ENCODE measurements at regions not wholly inside any gene's neighbourhood (a gene's known extent, or its start where the extent isn't known, plus 50 kb on each side); places are given as distances from the start of the nearest gene placed in this dataset.

- Histone ChIP-seq H3K9ac (ENCODE audit: control insufficient read depth, extremely low read depth, insufficient read depth, low read length) (no peak overlapping the region), H3K27me3 (ENCODE audit: control insufficient read depth, extremely low read depth, insufficient read depth, low read length) (peaks cover 28% of the 10 kb centered on the region), H3K4me3 (ENCODE audit: control insufficient read depth in 2 of 3, extremely low read depth in 1 of 3, insufficient read depth in 2 of 3, low read depth in 1 of 3, low read length in 3 of 3) (no peak overlapping the region), H3K9me1 (ENCODE audit: control insufficient read depth, extremely low read depth, insufficient read depth, low read length) (no peaks in the 10 kb centered on the region), H3K36me3 (ENCODE audit: control insufficient read depth in 2 of 2, extremely low read depth in 1 of 2, insufficient read depth in 2 of 2, low read length in 2 of 2) (no peaks in the 10 kb centered on the region), H2AFZ (ENCODE audit: control insufficient read depth, low read length) (no peak overlapping the region), H3K9me3 (ENCODE audit: control insufficient read depth, low read depth, low read length) (no peaks in the 10 kb centered on the region), H3K27ac (ENCODE audit: control insufficient read depth, insufficient read depth, low read length) (no peak overlapping the region), H3K4me2 (ENCODE audit: control insufficient read depth, extremely low read depth, insufficient read depth, low read depth, low read length) (no peak overlapping the region), H3K79me2 (ENCODE audit: control insufficient read depth, insufficient read depth, low read length) (no peaks in the 10 kb centered on the region), H4K20me1 (ENCODE audit: control insufficient read depth, extremely low read depth, insufficient read depth, low read length) (no peaks in the 10 kb centered on the region), H3K4me1 (ENCODE audit: control insufficient read depth, extremely low read depth, insufficient read depth, low read length) (no peaks in the 10 kb centered on the region)
- dilution Hi-C loops (cut with MboI; ENCODE audit: extremely low pct_ligation_motif_present, low sequenced_read_pairs), result no loop called here
- DNase-seq (ENCODE audit: low read depth, low spot score), result no peak
- no peak for TF ChIP-seq CTCF (optimal IDR thresholded peaks at IDR 0.05 in 1 of 3, IDR thresholded peaks at IDR 0.05 in 1 of 3, conservative IDR thresholded peaks at IDR 0.05 in 1 of 3; ENCODE audit: extremely low read depth in 1 of 3, insufficient read depth in 2 of 3, low read length in 3 of 3)
- FAIRE-seq, result no peak
These were observed 50.2 kb upstream of the GALNT9 start for GRCh38 chr12:132379576-132379975.

Data from keratinocyte (primary cell).